KBM-7 (cell line): ENCODE measurements at regions not wholly inside any gene's neighbourhood (a gene's known extent, or its start where the extent isn't known, plus 50 kb on each side); places are given as distances from the start of the nearest gene placed in this dataset.
A peak's percentile ranks its signal among the peaks of the same experiment; 100 is the strongest.
"Not testable (repeated sequence)": the region's sequence is repeated elsewhere in the genome, so short reads cannot be mapped to it uniquely, and the experiment has no call there.

ENCODE experiments used
- DNase-seq: peaks from one replicate; pipeline ENCODE4 v3.0.0-alpha.2; 2015
- in situ Hi-C: fragments of 300-500 bp; cut with MboI; formaldehyde crosslinking; loops from 2 replicates; pipeline ENCODE4 v1.14.3; 2020; ENCODE audit warnings: low sequenced_read_pairs, low pct_unique_long_range_greater_than_20kb, mixed read lengths

GRCh38 chr18:60228609-60229595 is 143.7 kb downstream of the MC4R start:
- in situ Hi-C loops = no loop called here
- no peak for DNase-seq

GRCh38 chr18:60215432-60215831 is 157.1 kb downstream of the MC4R start:
- in situ Hi-C loops = no loop called here
- DNase-seq = no peak

DNA sequence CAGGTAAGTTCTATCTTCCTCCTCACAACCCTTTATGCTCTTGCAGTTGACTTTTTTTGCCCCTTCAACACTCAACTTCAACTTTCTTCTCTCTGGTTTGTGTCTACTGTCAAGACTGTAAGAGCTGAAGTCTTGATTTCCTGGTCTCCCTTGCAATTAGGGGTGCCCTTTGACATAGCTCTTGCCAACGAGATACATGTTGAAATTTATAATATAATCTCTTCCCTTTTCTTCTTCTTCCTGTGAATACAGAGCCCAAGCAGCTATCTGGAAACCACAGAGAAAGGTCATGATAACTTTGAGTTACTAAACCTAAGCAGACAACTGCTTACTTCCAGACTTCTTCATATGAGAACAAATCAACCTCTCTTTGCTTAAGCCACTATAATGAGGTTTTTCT is 163.5 kb downstream of the MC4R start:
- no peak for DNase-seq
- in situ Hi-C loops = no loop called here

GRCh38 chr18:60202708-60203107 is 169.9 kb downstream of the MC4R start:
- peak; percentile 4 for DNase-seq
- in situ Hi-C loops = no loop called here

GRCh38 chr18:60200558-60200957 is 172.0 kb downstream of the MC4R start:
- DNase-seq = no peak
- in situ Hi-C loops = no loop called here

DNA sequence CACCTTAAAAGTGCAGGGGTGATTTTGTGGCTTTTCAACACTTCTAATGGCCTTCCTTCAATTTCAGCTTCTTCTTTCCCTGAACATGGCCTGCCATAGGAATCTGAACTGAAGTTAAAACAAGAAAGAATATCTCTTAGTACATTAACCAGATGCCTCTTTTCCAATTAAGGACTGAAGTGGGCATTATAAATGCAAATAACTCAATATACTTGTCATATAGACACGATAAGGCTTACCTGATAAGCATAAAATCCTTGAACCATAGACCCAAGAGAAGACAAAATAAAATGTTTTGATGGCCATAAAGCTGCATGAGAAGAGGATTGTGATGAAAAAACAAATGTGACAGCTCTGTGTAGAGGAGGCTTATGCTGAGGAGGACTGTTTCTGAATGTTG is 173.1 kb downstream of the MC4R start:
- DNase-seq = no peak
- in situ Hi-C loops = no loop called here

- in situ Hi-C loops = no loop called here
- no peak for DNase-seq
These were observed 174.7 kb downstream of the MC4R start for GRCh38 chr18:60197671-60198462.

DNA sequence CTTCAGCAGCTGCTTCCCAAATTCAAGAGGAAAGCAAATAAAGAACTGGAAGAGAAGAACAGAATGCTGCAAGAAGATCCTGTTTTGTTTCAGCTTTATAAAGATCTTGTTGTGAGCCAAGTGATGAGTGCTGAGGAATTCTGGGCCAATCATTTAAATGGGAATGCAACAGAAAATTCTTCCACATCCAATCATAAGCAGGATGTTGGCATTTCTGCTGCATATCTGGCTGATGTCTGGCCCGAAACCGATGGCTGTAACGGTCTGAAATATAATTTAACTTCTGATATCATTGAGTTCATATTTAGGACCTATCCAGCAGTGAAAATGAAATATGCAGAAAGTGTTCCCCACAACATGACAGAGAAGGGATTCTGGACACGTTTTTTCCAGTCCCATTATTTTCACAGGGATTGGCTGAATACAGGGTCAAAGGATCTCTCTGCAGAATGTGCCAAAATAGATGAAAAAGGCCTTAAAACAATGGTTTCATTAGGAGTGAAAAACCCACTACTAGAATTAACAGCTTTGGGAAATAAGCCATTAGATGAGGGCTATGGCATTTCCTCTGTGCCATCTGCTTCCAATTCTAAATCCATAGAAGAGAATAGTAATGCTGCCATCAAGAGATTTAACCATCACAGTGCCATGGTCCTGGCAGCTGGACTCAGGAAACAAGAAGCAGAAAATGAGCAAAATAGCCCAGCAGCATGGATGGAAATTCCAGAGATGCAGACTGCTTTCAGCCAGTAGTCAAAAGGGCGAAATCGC is 175.6 kb downstream of the MC4R start:
- in situ Hi-C loops = no loop called here

DNA sequence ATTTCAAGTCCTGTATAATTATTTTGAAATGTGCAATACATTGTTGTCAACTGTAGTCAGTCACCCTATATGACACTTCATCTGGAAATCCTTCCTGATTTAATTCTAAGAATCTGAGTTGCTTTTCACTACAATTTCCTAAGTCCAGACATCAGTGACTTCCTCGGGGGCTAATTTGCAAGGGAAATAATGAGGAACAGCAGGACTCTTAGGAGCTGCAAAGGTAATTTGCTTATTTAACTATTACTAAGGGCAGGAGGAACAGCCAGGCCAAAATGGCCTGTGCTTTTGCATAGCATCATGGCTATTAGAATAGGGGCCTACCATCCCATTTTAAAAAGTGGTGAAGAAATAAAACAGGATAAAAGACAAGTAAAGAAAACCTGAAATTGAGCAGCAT is 178.8 kb downstream of the MC4R start:
- no peak for DNase-seq
- in situ Hi-C loops = no loop called here

More for the DNA sequence above, 175.6 kb downstream of the MC4R start:
- DNase-seq = no peak

GRCh38 chr18:60191926-60192325 is 180.6 kb downstream of the MC4R start:
- in situ Hi-C loops = no loop called here
- no peak for DNase-seq

- no peak for DNase-seq
- in situ Hi-C loops = no loop called here
These were observed 182.7 kb downstream of the MC4R start for GRCh38 chr18:60189856-60190255.

- DNase-seq = no peak
- in situ Hi-C loops = no loop called here
These were observed 183.6 kb downstream of the MC4R start for GRCh38 chr18:60188958-60189357.

- in situ Hi-C loops = no loop called here
- DNase-seq = no peak
These were observed 190.4 kb downstream of the MC4R start for GRCh38 chr18:60182223-60182622.

GRCh38 chr18:60180671-60181070 is 191.9 kb downstream of the MC4R start:
- no peak for DNase-seq
- in situ Hi-C loops = no loop called here

DNA sequence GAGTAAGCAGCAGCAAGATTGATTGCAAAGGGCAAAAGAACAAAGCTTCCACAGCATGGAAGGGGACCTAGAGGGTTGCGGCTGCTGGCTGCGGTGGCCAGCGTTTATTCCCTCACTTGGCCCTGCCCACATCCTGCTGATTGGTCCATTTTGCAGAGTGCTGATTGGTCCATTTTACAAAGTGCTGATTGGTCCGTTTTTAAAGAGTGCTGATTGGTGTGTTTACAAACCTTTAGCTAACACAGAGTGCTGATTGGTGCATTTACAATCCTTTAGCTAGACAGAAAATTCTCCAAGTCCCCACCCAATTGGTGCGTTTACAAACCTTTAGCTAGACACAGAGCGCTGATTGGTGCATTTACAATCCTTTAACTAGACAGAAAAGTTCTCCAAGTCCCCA is 194.4 kb downstream of the MC4R start:
- in situ Hi-C loops, DNase-seq: not testable (repeated sequence)

- in situ Hi-C loops = no loop called here
- DNase-seq = no peak
These were observed 196.3 kb downstream of the MC4R start for GRCh38 chr18:60176259-60176658.

DNA sequence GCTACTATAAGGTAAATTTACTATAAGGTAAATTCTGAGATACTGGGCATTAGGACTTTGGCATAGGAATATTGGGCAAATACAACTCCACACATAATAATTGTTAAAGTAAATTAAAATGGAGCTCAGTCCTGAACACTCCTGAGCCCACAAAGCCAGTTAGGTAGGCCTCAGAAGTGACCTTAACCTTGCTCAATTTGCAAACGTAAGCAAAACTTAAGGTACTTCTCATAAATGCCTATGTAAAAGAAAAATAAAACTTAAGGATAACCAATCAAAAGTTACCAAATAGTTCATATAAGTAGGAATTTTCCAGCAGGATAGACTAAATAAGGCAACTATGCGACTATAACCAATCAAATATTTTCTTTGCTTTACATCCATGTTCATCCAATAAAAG is 197.7 kb downstream of the MC4R start:
- in situ Hi-C loops = no loop called here
- DNase-seq = no peak

DNA sequence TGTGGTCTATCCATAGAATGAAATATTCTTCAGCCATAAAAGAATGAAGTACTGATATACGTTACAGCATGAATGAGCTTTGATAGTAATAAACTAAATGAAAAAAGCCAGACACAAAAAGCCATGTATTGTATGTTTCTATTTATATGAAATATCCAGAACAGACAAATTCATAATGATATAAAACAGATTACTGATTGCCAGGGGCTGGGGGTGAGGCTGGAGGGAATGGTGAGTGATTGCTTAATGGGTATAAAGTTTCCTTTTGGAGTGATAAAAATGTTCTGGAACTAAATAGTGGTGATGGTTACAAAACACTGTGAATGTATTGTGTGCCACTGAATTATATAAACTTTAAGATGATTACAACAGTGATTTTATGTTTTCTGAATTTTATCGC is 200.5 kb downstream of the MC4R start:
- in situ Hi-C loops = no loop called here
- DNase-seq = no peak

DNA sequence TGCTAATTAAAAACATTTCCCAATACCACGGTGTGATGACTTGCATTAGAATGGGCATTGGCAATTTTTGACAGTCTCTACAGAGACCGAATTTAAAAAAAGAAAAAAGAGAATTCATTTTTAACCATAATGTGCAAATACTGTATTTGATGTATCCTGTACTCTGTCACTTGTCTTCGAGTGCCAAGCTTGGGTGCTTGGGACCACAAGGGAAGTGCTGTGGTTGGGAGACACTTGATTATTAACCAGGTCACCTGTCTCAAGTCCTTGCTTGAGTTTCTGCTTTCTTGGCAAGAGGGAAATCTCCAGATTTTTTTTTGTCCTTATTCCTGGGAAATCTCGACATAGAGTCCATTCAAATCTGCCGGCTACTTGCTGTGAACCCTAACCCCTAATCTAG is 209.0 kb downstream of the MC4R start:
- DNase-seq = no peak
- in situ Hi-C loops = no loop called here

DNA sequence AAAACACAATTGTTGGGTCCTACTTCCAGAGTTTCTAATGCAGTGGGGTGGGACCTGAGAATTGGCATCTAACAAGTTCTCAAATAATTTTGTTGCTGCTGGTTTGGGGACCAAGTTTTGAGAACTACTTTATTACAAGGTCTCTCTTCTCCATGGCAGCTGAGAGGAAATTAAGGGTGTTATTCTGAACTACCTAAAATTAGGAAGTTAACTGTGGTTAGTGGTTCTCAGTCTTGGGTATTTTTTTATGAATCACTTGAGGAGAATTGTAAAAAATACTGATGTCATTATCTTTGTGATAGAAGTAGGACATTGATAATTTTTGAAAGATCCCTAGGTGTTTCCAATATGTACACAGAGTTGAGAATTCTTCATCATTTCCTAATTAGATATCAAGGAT is 210.2 kb downstream of the MC4R start:
- in situ Hi-C loops = no loop called here
- no peak for DNase-seq
